WTC11 (cell line): ENCODE measurements at regions not wholly inside any gene's neighbourhood (a gene's known extent, or its start where the extent isn't known, plus 50 kb on each side); places are given as distances from the start of the nearest gene placed in this dataset.

Experiments
- ATAC-seq: fragments of 200-7000 bp; cut with Tn5 transposase; 2 replicates; pipeline ENCODE4 v1.10.0; 2021; ENCODE audit warnings: mild to moderate bottlenecking, moderate library complexity
- CTCF ChIA-PET: fragments of 300-600 bp; sonication (Branson Sonifier 250); formaldehyde crosslinking; loops from one replicate; lab custom pipeline; 2021; ENCODE audit warnings: antibody characterized with exemption; lab: Charles Lee
- POLR2A ChIA-PET: fragments of 350-600 bp; sonication (Branson Sonifier 250); formaldehyde crosslinking; loops from one replicate; lab custom pipeline; 2021; ENCODE audit warnings: antibody characterized with exemption; lab: Charles Lee
- DNase-seq: peaks from one replicate; pipeline ENCODE4 v3.0.0; 2021; ENCODE audit warnings: low spot score
- H3K27ac Mint-ChIP-seq: 2 replicates; pipeline ENCODE4 v1.8.0; 2021; ENCODE audit warnings: mixed read lengths
- H3K27me3 Mint-ChIP-seq: 2 replicates; pipeline ENCODE4 v1.8.0; 2021; ENCODE audit warnings: low read depth, mild to moderate bottlenecking, moderate library complexity, mixed read lengths
- H3K36me3 Mint-ChIP-seq: 2 replicates; pipeline ENCODE4 v1.8.0; 2021; ENCODE audit warnings: mixed read lengths
- H3K4me1 Mint-ChIP-seq: 2 replicates; pipeline ENCODE4 v1.8.0; 2022; ENCODE audit warnings: mixed read lengths
- H3K4me3 Mint-ChIP-seq: 2 replicates; pipeline ENCODE4 v1.8.0; 2021; ENCODE audit warnings: mild to moderate bottlenecking, moderate library complexity, mixed read lengths
- H3K9me3 Mint-ChIP-seq: 2 replicates; pipeline ENCODE4 v1.8.0; 2021; ENCODE audit warnings: mixed read lengths
- ETV6 ChIP-seq: sonication (generic); formaldehyde crosslinking; IDR thresholded peaks from 2 replicates; pipeline ENCODE4 v1.8.1; 2022; ENCODE audit warnings: mild to moderate bottlenecking, missing genetic modification reagents
- GABPB1 ChIP-seq: sonication (generic); formaldehyde crosslinking; IDR thresholded peaks from 2 replicates; pipeline ENCODE4 v1.8.1; 2023; ENCODE audit warnings: mild to moderate bottlenecking, missing genetic modification reagents
- GTF2I ChIP-seq: fragments of 250-450 bp; sonication (Bioruptor Pico); conservative IDR thresholded peaks from 2 replicates; pipeline ENCODE4 v1.4.0; 2021; ENCODE audit warnings: mild to moderate bottlenecking
- IRF2 ChIP-seq: sonication (generic); formaldehyde crosslinking; IDR thresholded peaks from 2 replicates; pipeline ENCODE4 v1.8.0; 2022; ENCODE audit warnings: low read depth, missing genetic modification reagents, borderline replicate concordance
- NFATC4 ChIP-seq: fragments of 250-450 bp; sonication (Bioruptor Pico); IDR thresholded peaks from 2 replicates; pipeline ENCODE4 v1.9.0; 2021; ENCODE audit warnings: mild to moderate bottlenecking
- NFYB ChIP-seq: sonication (generic); formaldehyde crosslinking; conservative IDR thresholded peaks from 2 replicates; pipeline ENCODE4 v1.8.0; 2022; ENCODE audit warnings: low read depth, missing genetic modification reagents
- NR1H2 ChIP-seq: sonication (generic); formaldehyde crosslinking; IDR thresholded peaks from 2 replicates; pipeline ENCODE4 v1.9.0; 2021; ENCODE audit warnings: mild to moderate bottlenecking, moderate library complexity, missing genetic modification reagents
- PRRX2 ChIP-seq: fragments of 250-450 bp; sonication (Bioruptor Pico); IDR thresholded peaks from 2 replicates; pipeline ENCODE4 v1.8.0; 2021; ENCODE audit warnings: mild to moderate bottlenecking
- RELA ChIP-seq: sonication (generic); formaldehyde crosslinking; IDR thresholded peaks from 2 replicates; pipeline ENCODE4 v1.8.1; 2022; ENCODE audit warnings: missing genetic modification reagents, mild to moderate bottlenecking, borderline replicate concordance
- RORB ChIP-seq: fragments of 250-450 bp; sonication (Bioruptor Pico); IDR thresholded peaks from 2 replicates; pipeline ENCODE4 v1.9.0; 2021; ENCODE audit warnings: mild to moderate bottlenecking
- TEAD4 ChIP-seq: sonication (generic); formaldehyde crosslinking; IDR thresholded peaks from 2 replicates; pipeline ENCODE4 v1.8.0; 2022; ENCODE audit warnings: mild to moderate bottlenecking, missing genetic modification reagents
- TP53 ChIP-seq: sonication (generic); formaldehyde crosslinking; IDR thresholded peaks from 2 replicates; pipeline ENCODE4 v1.8.1; 2023; ENCODE audit warnings: mild to moderate bottlenecking, missing genetic modification reagents
- ZBTB21 ChIP-seq: sonication (generic); formaldehyde crosslinking; IDR thresholded peaks from 2 replicates; pipeline ENCODE4 v1.8.1; 2023; ENCODE audit warnings: mild to moderate bottlenecking, missing genetic modification reagents, borderline replicate concordance
- ZNF121 ChIP-seq: sonication (generic); formaldehyde crosslinking; IDR thresholded peaks from 2 replicates; pipeline ENCODE4 v1.8.0; 2023; ENCODE audit warnings: missing genetic modification reagents
- ZNF138 ChIP-seq: sonication (generic); formaldehyde crosslinking; conservative IDR thresholded peaks from 2 replicates; pipeline ENCODE4 v1.8.1; 2022; ENCODE audit warnings: mild to moderate bottlenecking, moderate library complexity, missing genetic modification reagents
- ZNF416 ChIP-seq: fragments of 250-450 bp; sonication (Bioruptor Pico); IDR thresholded peaks from 2 replicates; pipeline ENCODE4 v1.9.0; 2021; ENCODE audit warnings: mild to moderate bottlenecking, inconsistent platforms
- TF ChIP-seq, protein P1 (sequence below): sonication (generic); formaldehyde crosslinking; IDR thresholded peaks from 2 replicates; pipeline ENCODE4 v1.8.1; 2023; ENCODE audit warnings: mild to moderate bottlenecking, missing genetic modification reagents, borderline replicate concordance
- TF ChIP-seq, protein P2 (sequence below): sonication (generic); formaldehyde crosslinking; IDR thresholded peaks from 2 replicates; pipeline ENCODE4 v1.8.0; 2022; ENCODE audit warnings: mild to moderate bottlenecking, missing genetic modification reagents
- TF ChIP-seq, protein P3 (sequence below): sonication (generic); formaldehyde crosslinking; IDR thresholded peaks from 2 replicates; pipeline ENCODE4 v1.8.1; 2023; ENCODE audit warnings: mild to moderate bottlenecking, moderate library complexity, missing genetic modification reagents
- TF ChIP-seq, protein P4 (sequence below): fragments of 250-450 bp; sonication (Bioruptor Pico); IDR thresholded peaks from 2 replicates; pipeline ENCODE4 v1.9.0; 2021; ENCODE audit warnings: mild to moderate bottlenecking, borderline replicate concordance
- TF ChIP-seq, protein P5 (sequence below): sonication (generic); formaldehyde crosslinking; IDR thresholded peaks from 2 replicates; pipeline ENCODE4 v1.8.0; 2023; ENCODE audit warnings: missing genetic modification reagents, mild to moderate bottlenecking, borderline replicate concordance

DNA sequence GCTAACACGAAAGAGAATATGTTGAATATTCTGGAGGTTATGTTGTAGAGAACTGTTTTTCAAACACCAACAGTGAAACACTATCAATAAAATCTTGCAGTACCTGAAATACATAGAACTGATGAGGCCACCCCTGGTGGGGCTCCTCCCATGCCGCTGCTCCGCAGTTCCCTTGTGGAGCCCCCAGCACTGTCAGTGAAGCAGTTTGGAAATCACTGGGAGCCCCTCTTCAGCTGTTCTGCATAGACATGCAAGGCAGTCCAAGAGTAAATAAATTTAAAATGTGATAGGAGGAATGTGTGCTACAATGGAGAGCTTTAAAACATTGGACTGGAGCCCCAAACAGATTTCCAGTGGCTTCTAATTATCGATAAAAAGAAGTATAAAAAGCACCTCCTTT lies 189.4 kb downstream of the FNDC1 start (continued):
- TF ChIP-seq, protein P1, sequence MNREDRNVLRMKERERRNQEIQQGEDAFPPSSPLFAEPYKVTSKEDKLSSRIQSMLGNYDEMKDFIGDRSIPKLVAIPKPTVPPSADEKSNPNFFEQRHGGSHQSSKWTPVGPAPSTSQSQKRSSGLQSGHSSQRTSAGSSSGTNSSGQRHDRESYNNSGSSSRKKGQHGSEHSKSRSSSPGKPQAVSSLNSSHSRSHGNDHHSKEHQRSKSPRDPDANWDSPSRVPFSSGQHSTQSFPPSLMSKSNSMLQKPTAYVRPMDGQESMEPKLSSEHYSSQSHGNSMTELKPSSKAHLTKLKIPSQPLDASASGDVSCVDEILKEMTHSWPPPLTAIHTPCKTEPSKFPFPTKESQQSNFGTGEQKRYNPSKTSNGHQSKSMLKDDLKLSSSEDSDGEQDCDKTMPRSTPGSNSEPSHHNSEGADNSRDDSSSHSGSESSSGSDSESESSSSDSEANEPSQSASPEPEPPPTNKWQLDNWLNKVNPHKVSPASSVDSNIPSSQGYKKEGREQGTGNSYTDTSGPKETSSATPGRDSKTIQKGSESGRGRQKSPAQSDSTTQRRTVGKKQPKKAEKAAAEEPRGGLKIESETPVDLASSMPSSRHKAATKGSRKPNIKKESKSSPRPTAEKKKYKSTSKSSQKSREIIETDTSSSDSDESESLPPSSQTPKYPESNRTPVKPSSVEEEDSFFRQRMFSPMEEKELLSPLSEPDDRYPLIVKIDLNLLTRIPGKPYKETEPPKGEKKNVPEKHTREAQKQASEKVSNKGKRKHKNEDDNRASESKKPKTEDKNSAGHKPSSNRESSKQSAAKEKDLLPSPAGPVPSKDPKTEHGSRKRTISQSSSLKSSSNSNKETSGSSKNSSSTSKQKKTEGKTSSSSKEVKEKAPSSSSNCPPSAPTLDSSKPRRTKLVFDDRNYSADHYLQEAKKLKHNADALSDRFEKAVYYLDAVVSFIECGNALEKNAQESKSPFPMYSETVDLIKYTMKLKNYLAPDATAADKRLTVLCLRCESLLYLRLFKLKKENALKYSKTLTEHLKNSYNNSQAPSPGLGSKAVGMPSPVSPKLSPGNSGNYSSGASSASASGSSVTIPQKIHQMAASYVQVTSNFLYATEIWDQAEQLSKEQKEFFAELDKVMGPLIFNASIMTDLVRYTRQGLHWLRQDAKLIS (CRISPR knock-in tag) = no peak
- TF ChIP-seq, protein P2, sequence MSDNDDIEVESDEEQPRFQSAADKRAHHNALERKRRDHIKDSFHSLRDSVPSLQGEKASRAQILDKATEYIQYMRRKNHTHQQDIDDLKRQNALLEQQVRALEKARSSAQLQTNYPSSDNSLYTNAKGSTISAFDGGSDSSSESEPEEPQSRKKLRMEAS (CRISPR knock-in tag) = no peak
- no peak for TF ChIP-seq ETV6 (CRISPR knock-in tag)
- TF ChIP-seq, protein P3, sequence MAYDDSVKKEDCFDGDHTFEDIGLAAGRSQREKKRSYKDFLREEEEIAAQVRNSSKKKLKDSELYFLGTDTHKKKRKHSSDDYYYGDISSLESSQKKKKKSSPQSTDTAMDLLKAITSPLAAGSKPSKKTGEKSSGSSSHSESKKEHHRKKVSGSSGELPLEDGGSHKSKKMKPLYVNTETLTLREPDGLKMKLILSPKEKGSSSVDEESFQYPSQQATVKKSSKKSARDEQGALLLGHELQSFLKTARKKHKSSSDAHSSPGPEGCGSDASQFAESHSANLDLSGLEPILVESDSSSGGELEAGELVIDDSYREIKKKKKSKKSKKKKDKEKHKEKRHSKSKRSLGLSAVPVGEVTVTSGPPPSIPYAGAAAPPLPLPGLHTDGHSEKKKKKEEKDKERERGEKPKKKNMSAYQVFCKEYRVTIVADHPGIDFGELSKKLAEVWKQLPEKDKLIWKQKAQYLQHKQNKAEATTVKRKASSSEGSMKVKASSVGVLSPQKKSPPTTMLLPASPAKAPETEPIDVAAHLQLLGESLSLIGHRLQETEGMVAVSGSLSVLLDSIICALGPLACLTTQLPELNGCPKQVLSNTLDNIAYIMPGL (CRISPR knock-in tag) = no peak
- no peak for TF ChIP-seq PRRX2 (CRISPR knock-in tag)

DNA sequence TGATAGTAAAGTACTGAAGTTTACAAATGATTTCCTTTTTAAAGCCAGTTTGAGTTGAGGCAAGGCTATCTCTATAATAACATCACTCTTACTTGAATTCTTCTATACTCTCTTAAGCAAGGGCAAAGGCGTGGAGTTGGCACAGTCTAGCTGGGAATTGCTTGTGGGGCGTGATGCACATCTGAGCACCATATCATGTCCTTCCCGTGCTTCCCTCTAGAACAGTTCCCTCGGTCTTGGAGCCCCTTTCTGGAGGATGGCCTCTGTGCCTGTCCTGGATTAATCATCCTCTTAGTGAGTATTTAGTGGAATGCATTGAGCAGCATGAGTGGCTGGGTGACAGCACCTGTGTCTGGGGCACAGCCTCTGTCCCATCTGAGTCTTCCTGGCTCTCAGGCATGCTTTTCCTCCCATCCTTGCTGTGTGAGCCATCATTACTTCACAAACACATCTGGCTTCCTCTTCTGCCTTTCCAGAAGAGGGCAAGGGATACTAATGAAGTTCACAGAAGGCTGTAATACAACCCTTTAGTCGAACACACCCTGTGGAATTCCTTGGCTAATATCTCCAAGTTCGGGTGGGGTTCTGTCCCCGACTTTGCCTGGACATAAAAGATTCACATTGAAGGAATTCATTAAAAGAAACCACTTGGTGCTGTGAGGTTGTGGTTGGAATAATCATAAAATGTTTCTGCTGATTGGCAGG lies 188.2 kb downstream of the FNDC1 start:
- Mint-ChIP-seq H3K4me3 (no peak overlapping the region), H3K36me3 (no peaks in the 10 kb centered on the region), H3K4me1 (no peaks in the 10 kb centered on the region), H3K9me3 (no peaks in the 10 kb centered on the region)
- ATAC-seq = no peak
- no peak for DNase-seq
- TF ChIP-seq NR1H2 (CRISPR knock-in tag) (no peak), RELA (no peak), ZNF121 (no peak), TP53 (CRISPR knock-in tag) (no peak), IRF2 (CRISPR knock-in tag) (no peak), NFATC4 (CRISPR knock-in tag) (no peak), TEAD4 (no peak), ZNF138 (no peak), ZNF416 (CRISPR knock-in tag) (no peak), GTF2I (no peak), RORB (CRISPR knock-in tag) (no peak), ZBTB21 (CRISPR knock-in tag) (no peak), GABPB1 (CRISPR knock-in tag) (no peak), NFYB (CRISPR knock-in tag) (no peak), ETV6 (CRISPR knock-in tag) (no peak)
- TF ChIP-seq, protein P4, sequence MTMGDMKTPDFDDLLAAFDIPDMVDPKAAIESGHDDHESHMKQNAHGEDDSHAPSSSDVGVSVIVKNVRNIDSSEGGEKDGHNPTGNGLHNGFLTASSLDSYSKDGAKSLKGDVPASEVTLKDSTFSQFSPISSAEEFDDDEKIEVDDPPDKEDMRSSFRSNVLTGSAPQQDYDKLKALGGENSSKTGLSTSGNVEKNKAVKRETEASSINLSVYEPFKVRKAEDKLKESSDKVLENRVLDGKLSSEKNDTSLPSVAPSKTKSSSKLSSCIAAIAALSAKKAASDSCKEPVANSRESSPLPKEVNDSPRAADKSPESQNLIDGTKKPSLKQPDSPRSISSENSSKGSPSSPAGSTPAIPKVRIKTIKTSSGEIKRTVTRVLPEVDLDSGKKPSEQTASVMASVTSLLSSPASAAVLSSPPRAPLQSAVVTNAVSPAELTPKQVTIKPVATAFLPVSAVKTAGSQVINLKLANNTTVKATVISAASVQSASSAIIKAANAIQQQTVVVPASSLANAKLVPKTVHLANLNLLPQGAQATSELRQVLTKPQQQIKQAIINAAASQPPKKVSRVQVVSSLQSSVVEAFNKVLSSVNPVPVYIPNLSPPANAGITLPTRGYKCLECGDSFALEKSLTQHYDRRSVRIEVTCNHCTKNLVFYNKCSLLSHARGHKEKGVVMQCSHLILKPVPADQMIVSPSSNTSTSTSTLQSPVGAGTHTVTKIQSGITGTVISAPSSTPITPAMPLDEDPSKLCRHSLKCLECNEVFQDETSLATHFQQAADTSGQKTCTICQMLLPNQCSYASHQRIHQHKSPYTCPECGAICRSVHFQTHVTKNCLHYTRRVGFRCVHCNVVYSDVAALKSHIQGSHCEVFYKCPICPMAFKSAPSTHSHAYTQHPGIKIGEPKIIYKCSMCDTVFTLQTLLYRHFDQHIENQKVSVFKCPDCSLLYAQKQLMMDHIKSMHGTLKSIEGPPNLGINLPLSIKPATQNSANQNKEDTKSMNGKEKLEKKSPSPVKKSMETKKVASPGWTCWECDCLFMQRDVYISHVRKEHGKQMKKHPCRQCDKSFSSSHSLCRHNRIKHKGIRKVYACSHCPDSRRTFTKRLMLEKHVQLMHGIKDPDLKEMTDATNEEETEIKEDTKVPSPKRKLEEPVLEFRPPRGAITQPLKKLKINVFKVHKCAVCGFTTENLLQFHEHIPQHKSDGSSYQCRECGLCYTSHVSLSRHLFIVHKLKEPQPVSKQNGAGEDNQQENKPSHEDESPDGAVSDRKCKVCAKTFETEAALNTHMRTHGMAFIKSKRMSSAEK (CRISPR knock-in tag) = no peak
- TF ChIP-seq, protein P5, sequence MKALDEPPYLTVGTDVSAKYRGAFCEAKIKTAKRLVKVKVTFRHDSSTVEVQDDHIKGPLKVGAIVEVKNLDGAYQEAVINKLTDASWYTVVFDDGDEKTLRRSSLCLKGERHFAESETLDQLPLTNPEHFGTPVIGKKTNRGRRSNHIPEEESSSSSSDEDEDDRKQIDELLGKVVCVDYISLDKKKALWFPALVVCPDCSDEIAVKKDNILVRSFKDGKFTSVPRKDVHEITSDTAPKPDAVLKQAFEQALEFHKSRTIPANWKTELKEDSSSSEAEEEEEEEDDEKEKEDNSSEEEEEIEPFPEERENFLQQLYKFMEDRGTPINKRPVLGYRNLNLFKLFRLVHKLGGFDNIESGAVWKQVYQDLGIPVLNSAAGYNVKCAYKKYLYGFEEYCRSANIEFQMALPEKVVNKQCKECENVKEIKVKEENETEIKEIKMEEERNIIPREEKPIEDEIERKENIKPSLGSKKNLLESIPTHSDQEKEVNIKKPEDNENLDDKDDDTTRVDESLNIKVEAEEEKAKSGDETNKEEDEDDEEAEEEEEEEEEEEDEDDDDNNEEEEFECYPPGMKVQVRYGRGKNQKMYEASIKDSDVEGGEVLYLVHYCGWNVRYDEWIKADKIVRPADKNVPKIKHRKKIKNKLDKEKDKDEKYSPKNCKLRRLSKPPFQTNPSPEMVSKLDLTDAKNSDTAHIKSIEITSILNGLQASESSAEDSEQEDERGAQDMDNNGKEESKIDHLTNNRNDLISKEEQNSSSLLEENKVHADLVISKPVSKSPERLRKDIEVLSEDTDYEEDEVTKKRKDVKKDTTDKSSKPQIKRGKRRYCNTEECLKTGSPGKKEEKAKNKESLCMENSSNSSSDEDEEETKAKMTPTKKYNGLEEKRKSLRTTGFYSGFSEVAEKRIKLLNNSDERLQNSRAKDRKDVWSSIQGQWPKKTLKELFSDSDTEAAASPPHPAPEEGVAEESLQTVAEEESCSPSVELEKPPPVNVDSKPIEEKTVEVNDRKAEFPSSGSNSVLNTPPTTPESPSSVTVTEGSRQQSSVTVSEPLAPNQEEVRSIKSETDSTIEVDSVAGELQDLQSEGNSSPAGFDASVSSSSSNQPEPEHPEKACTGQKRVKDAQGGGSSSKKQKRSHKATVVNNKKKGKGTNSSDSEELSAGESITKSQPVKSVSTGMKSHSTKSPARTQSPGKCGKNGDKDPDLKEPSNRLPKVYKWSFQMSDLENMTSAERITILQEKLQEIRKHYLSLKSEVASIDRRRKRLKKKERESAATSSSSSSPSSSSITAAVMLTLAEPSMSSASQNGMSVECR (CRISPR knock-in tag) = no peak
- TF ChIP-seq, all 79 proteins: peak for 0
- CTCF ChIA-PET = no interaction called here
- POLR2A ChIA-PET = no interaction called here
- H3K27me3 Mint-ChIP-seq = no peaks in the 10 kb centered on the region; the same call in 1 of the 2 replicates
- H3K27ac Mint-ChIP-seq = no peak overlapping the region
